ENCODE measurements at regions not wholly inside any gene's neighbourhood (a gene's known extent, or its start where the extent isn't known, plus 50 kb on each side); places are given as distances from the start of the nearest gene placed in this dataset.

DNA sequence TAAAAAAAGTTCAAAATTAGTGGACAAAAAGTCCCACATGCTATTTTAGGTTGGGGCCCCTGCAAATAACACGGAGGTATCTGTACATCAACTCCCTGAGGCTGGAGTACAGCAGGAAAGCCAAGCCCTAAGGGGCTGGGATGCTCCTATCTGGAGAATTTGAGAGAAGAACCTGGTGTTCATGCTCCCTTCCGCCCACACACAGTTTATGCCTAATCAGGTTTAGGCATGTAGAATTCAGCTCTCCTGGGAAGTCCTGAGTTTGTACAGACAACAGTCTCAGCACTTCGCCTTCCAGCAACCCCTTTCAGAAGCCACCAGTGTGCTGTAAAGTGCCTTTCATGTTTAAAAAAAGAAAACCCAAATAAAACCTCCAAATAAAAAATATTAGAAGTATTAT lies 237.3 kb upstream of the GRIP1 start:
- DNase-seq, result no peak

DNA sequence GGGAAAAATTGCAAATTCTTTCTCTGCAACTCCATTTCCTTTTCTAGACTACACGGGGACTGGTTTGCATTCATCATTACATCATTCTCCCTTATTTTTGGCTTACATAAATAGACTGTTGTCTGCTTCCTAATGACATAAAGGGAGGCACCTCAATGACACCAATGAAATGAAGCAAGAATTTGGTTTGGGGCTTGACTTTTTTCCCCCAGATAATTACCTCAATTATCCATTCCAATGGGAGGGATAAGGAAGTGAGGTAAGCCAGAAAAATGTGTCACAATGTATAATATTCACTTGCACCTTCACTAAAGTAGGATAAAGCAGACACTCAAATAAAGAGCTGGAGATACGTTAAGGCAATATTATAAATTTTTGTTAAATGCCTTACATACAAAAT lies 240.6 kb upstream of the GRIP1 start:
- DNase-seq, result no peak

DNA sequence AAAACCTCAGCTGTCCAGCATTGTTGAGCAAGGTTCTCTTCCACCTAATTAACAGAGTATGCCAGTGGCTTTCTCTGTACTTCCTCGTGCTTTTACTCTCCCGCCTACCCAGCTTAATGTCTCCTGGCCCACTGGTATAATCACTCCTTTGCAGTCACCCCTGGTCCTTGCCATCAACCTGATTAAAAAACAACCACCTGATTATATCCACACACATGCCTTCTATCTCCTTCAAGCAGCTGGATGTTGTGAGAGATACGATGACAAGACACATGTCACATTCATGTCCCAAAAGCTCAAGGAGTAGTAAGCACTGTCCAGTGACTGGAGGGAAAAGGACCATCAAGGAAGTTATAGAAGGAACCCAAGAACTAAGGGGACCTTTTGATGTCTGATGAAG lies 241.3 kb upstream of the GRIP1 start:
- DNase-seq, result no peak

DNA sequence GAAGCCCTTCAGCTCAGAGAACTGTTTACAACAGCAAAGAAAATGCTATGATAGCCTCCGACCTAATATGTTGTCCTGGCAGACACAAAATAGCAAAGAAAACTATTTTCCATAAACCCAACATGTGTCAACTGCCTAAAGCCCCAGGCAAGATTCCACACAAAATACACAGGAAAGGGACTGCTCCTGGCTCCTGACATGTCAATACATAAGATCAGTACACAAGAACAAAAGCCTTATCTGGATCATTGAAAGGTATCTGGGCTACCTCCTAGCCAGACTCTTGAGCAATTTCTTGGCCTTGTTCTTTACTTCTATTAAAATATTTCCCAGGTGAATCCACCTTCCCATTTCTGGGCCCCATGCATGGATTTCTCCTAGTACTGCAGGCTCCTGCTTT lies 242.3 kb upstream of the GRIP1 start:
- no peak for DNase-seq

DNA sequence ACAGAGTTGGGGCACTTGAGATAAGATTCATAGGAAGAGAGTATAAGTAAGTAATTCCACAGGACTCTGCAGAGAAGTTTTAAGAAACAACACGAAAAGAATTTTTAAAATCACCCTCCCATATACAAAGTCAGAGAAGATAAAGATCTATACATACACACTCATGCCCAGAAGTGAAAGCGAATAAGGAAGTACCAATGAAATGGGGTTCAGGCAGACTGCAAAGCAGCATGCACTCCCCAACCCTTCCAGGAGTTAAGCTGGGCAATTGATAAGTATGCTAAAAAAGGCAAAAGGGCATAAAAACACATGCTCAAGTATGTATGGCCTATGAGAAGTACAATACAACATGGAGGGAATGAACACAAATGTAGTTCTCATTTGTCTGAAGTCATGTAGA lies 246.2 kb upstream of the GRIP1 start:
- DNase-seq, result no peak

- DNase-seq, result no peak
Observed at GRCh38 chr12:66929121-66929520, 250.2 kb upstream of the GRIP1 start.

- DNase-seq, result no peak
Observed at GRCh38 chr12:66931091-66931490, 252.2 kb upstream of the GRIP1 start.

DNA sequence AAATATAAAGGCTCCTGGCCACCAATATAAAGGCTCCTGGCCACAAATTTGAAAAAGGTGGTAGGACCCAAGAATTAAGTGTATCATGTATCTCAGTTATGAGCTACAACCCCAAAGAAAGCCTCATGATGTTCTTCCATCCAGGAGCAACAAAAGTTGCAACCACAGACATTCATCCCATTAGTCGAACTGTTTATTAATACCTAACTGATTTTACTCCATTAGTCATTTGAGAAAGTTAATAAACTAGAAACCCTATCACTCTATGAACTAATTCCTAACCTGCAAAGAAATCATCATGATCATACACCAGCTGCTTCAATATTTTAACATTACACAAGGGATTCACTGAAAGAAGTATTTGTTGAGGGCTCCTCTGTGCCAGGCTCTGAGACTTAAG lies 253.2 kb upstream of the GRIP1 start:
- DNase-seq, result no peak

DNA sequence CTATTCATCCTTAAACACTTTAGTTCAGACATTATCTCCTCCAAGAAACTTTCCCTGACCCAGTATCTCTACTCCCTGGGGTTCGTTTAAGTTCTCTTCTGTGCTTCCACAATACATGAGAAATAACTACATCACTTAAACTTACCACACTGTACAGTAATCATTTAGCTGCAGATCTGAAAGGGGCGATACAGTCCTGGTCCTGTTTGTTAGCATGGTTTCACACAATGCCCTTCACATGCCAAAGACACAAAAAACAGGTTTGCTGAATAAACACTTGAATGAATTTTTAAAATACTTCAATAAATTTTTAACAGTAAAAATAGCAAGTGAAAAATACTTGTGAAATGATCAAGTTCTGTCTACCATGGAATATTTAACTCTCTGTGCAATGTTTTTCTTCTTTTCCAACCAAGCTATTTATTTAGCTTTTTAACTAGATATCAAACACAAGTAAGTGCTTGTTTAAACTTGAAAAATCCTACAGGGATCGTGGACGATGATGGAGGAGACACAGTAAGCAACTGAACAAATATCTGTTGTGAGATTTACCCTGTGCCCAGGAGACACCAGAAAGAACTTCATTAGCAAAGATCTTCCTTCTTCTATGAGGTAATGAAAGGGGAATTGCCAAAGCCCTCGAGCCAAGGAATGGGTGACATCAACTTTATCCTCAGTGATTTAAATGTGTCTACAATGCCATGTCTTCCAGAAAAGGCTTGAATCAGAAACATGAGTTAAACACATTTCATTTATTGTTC lies 255.6 kb upstream of the GRIP1 start:
- no peak for DNase-seq

- DNase-seq, result no peak
Observed at GRCh38 chr12:66941150-66941549, 262.3 kb upstream of the GRIP1 start.

DNA sequence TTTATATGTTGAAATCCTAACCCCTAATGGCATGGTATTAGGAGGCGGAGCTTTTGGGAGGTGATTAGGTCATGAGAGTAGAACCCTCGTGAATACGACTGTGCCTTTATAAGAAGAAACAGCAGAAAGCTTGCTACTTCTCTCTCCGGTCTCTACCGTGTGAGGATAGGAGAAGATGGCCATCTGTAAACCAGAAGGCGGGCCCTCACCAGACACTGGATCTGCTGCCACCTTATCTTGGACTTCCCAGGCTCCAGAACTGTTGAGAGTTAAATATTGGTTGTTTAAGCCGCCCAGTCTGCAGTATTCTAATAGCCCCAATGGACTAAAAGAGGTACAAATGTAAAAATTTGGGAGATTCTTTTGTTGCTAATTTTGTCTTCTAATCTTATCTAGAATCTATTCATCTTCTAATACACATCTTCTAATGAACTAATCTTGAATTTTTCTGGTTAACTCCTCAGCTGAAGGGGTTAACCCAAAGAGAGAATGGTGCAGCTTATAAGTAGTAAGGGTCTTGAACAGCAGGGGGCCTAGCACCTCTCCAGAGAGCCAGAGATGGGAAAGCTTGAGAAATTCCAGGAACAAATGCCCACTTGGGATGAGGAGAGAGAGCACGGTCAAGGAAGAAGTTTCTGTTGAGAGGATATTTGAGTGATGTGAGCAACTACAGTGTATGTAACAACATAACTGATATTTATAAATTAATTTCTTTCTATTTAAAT lies 264.0 kb upstream of the GRIP1 start:
- DNase-seq, result no peak

GRCh38 chr12:66944365-66944764 lies 265.5 kb upstream of the GRIP1 start:
- no peak for DNase-seq

DNA sequence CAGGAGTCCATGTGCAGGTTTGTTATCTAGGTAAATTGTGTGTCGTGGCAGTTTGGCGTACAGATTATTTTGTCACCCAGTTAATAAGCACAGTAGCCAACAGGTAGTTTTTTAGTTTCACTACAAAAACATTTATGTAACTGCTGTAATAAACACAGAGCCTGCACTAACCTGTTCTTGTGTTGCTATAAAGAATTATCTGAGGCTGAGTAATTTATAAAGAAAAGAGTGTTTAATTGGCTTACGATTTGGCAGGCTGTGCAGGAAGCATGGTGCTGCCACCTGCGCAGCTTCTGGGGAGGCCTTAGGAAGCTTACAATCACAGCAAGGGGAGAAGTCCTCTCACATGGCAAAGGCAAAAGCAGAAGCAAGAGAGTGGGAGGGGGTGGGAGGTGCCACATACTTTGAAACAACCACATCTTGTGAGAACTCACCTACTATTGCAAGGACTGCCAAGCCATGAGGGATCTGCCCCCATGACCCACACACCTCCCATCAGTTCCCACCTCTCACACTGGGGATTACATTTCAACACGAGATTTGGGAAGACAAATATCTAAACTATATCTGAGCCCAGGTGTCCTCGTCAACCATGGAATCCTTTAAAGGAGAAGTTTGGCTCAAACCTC lies 266.4 kb upstream of the GRIP1 start:
- DNase-seq, result no peak

- DNase-seq, result no peak
Observed at GRCh38 chr12:66947119-66947518, 268.2 kb upstream of the GRIP1 start.

- no peak for DNase-seq
Observed at GRCh38 chr12:66952668-66953067, 273.8 kb upstream of the GRIP1 start.

GRCh38 chr12:66956300-66956699 lies 277.4 kb upstream of the GRIP1 start:
- DNase-seq, result no peak

GRCh38 chr12:66959276-66959675 lies 280.4 kb upstream of the GRIP1 start:
- DNase-seq, result no peak

DNA sequence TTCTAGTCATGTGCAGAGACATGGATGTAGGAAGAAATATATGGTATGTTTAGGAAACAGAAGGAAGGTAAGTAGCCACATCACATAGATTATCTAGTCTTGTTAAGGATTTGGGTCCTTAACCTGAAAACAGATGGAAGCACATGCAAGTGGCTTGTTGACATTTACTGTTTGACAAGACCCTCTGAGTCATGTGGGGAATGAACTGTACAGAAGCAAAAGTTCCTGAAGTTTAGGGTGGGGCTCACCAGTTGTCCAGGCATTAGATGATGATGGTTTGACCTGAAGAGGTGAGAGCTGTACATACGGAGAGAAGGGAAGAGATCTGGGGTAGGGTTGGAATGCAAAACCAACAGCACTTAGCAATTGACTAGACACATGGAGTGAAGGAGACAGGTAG lies 281.1 kb upstream of the GRIP1 start:
- no peak for DNase-seq

- no peak for DNase-seq
Observed at GRCh38 chr12:66960704-66961690, 282.1 kb upstream of the GRIP1 start.

- DNase-seq, result no peak
Observed at GRCh38 chr12:66962290-66962689, 283.4 kb upstream of the GRIP1 start.

GRCh38 chr12:66963901-66964300 lies 285.0 kb upstream of the GRIP1 start:
- DNase-seq, result no peak

DNA sequence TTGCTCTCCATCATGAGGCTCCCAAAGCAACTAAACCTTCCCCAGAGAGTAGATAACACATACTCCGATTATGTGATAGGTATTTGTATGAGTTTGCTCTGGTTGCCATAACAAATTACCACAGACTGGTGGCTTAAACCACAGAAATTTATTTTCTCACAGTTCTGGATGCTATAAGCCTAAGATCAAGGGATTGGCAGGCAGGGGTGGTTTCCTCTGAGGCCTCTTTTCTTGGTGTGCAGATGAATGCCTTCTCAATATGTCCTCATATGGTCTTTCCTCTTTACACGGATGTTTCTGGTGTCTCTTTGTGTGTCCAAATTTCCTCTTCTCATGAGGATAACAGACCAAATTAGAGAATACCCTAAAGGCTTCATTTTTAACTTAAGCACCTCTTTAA lies 285.8 kb upstream of the GRIP1 start:
- DNase-seq, result no peak

- peak; percentile 61 for DNase-seq
Observed at GRCh38 chr12:66965621-66966020, 286.7 kb upstream of the GRIP1 start.
